VCaP (cell line): ENCODE measurements at regions not wholly inside any gene's neighbourhood (a gene's known extent, or its start where the extent isn't known, plus 50 kb on each side); places are given as distances from the start of the nearest gene placed in this dataset.

ENCODE experiments used
- H3K27ac ChIP-seq: fragments of 450-650 bp; 2 replicates; pipeline ENCODE4 v1.5.1; 2017
- CTCF ChIP-seq: fragments of 450-650 bp; conservative IDR thresholded peaks from 2 replicates; pipeline ENCODE4 v1.5.1; 2017; ENCODE audit warnings: mild to moderate bottlenecking, moderate library complexity

- no peak for TF ChIP-seq CTCF
- H3K27ac ChIP-seq: no peak overlapping the region
Observed at GRCh38 chr9:72471096-72471495, 50.3 kb upstream of the TMC1 start.

GRCh38 chr9:72467766-72468738 lies 53.4 kb upstream of the TMC1 start:
- no peak for TF ChIP-seq CTCF

GRCh38 chr9:72465593-72465984 lies 55.8 kb upstream of the TMC1 start:
- TF ChIP-seq CTCF: no peak
- no peak overlapping the region for H3K27ac ChIP-seq

More at GRCh38 chr9:72467766-72468738, 53.4 kb upstream of the TMC1 start:
- H3K27ac ChIP-seq: no peak overlapping the region

- H3K27ac ChIP-seq: no peak overlapping the region
- no peak for TF ChIP-seq CTCF
Observed at GRCh38 chr9:72464857-72465592, 56.4 kb upstream of the TMC1 start.

GRCh38 chr9:72462340-72462739 lies 59.1 kb upstream of the TMC1 start:
- H3K27ac ChIP-seq: no peak overlapping the region; the same call in 1 of the 2 replicates
- no peak for TF ChIP-seq CTCF

DNA sequence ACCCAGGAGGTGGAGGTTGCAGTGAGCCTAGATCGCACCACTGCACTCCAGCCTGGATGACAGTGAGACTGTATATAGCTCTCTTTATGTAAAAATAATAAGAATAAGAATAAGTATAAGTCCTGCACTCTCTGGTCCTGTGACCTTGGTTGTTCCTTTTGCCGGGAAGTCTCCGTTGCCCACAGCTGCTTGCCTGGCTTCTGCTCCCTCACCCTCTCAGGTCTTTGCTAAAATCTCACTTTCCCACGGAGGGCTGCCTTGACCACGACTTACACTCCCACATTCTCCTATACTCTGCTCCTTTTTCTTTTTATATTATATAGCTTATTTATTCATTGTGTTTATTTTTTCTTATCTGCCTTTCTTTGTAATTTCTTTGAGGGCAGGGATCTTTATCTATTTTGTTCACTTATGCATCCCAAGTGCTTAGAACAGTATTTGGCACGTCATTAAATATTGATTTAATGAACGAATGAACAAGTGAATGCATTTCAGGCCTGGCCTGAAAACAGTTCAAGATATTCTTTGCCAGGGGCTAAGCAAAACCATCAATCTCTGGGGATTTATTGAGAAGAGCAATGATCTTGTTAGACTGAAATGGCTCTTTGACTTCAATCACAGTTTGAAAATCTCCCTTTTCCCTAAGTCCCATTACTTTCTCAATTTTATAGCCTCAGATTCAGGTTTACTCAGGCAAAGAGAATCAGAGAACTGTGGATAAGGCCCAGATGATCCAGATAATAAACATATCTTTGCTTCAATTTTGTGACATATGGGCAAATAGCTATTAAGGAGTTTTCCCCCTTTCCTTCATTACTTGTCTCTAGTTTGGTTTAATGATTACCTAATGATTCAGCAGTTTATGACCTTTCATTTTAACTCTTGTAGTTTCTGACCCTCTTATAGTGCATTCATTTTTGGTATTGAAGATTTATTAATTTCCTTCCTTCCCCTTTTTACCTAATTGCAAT lies 60.8 kb upstream of the TMC1 start:
- H3K27ac ChIP-seq: peak overlapping the region; percentile 60
- TF ChIP-seq CTCF: no peak
